HepG2 (cell line): ENCODE measurements at regions not wholly inside any gene's neighbourhood (a gene's known extent, or its start where the extent isn't known, plus 50 kb on each side); places are given as distances from the start of the nearest gene placed in this dataset.

ENCODE experiments used
- ATRX ChIP-seq: sonication (generic); formaldehyde crosslinking; IDR thresholded peaks from 2 replicates; pipeline ENCODE4 v1.4.0; 2020; ENCODE audit warnings: missing genetic modification reagents, borderline replicate concordance
- CTCF ChIP-seq: sonication (generic); formaldehyde crosslinking; IDR thresholded peaks from 2 replicates; pipeline ENCODE4 v1.5.0; 2020; ENCODE audit warnings: mild to moderate bottlenecking, missing genetic modification reagents, moderate library complexity
- JUNB ChIP-seq: sonication (generic); formaldehyde crosslinking; IDR thresholded peaks from 2 replicates; pipeline ENCODE4 v1.8.0; 2022; ENCODE audit warnings: missing genetic modification reagents, mild to moderate bottlenecking, borderline replicate concordance
- MAZ ChIP-seq, 2 experiments: sonication (generic) in 1 of 2; formaldehyde crosslinking in 1 of 2; IDR thresholded peaks; 2 replicates each; pipeline versions ENCODE4 v1.5.0 to v1.6.1; 2012 to 2020; ENCODE audit warnings: low read depth in 2 of 2, mild to moderate bottlenecking in 2 of 2, borderline replicate concordance in 1 of 2, improper control_type of control experiment in 1 of 2, low read length in 1 of 2, missing genetic modification reagents in 1 of 2, moderate library complexity in 1 of 2
- MYNN ChIP-seq: sonication (generic); formaldehyde crosslinking; IDR thresholded peaks from 2 replicates; pipeline ENCODE4 v1.4.0; 2020; ENCODE audit warnings: mild to moderate bottlenecking, low read depth, missing genetic modification reagents
- POLR2A ChIP-seq, 2 experiments: IDR thresholded peaks; 2 replicates each; pipeline ENCODE4 v1.6.1; 2011; ENCODE audit warnings: low read depth in 2 of 2, low read length in 2 of 2, mild to moderate bottlenecking in 1 of 2, moderate library complexity in 1 of 2; ENCODE audit not compliant: insufficient read depth in 1 of 2
- POLR2AphosphoS5 ChIP-seq: IDR thresholded peaks from 2 replicates; pipeline ENCODE4 v1.6.1; 2012; ENCODE audit warnings: low read depth, low read length
- RFX5 ChIP-seq: IDR thresholded peaks from 2 replicates; pipeline ENCODE4 v1.6.1; 2011; ENCODE audit warnings: low read depth, low read length, improper control_type of control experiment
- SIN3A ChIP-seq: IDR thresholded peaks from 2 replicates; pipeline ENCODE4 v1.6.1; 2011; ENCODE audit warnings: low read depth, mild to moderate bottlenecking, control low read depth, low read length, borderline replicate concordance
- TCF7L2 ChIP-seq: IDR thresholded peaks from 2 replicates; pipeline ENCODE4 v1.6.1; 2011; ENCODE audit warnings: mild to moderate bottlenecking, low read depth, low read length, moderate library complexity
- ZBTB10 ChIP-seq: sonication (generic); formaldehyde crosslinking; IDR thresholded peaks from 2 replicates; pipeline ENCODE4 v1.4.0; 2020; ENCODE audit warnings: missing genetic modification reagents, borderline replicate concordance
- ZNF101 ChIP-seq: sonication (generic); formaldehyde crosslinking; IDR thresholded peaks from 2 replicates; pipeline ENCODE4 v1.4.0; 2020; ENCODE audit warnings: mild to moderate bottlenecking, low read depth, missing genetic modification reagents, borderline replicate concordance
- ZNF546 ChIP-seq: sonication (generic); formaldehyde crosslinking; conservative IDR thresholded peaks from 2 replicates; pipeline ENCODE4 v1.8.1; 2023; ENCODE audit warnings: mild to moderate bottlenecking, missing genetic modification reagents

- TF ChIP-seq POLR2AphosphoS5, result no peak
- TF ChIP-seq ATRX (CRISPR knock-in tag), result no peak
- no peak for TF ChIP-seq CTCF (CRISPR knock-in tag)
- no peak for TF ChIP-seq ZNF101 (CRISPR knock-in tag)
- TF ChIP-seq ZBTB10, result no peak
- TF ChIP-seq POLR2A (IDR thresholded peaks at IDR 0.05; ENCODE audit: insufficient read depth in 1 of 2, low read depth in 2 of 2, low read length in 2 of 2), result no peak
- no peak for TF ChIP-seq MAZ (IDR thresholded peaks at IDR 0.05; ENCODE audit: borderline replicate concordance, low read depth, low read length)
- TF ChIP-seq MAZ (CRISPR knock-in tag; IDR thresholded peaks at IDR 0.05; ENCODE audit: low read depth), result no peak
- no peak for TF ChIP-seq MYNN (CRISPR knock-in tag)
- TF ChIP-seq JUNB, result no peak
- no peak for TF ChIP-seq ZNF546 (CRISPR knock-in tag)
- TF ChIP-seq RFX5, result no peak
- TF ChIP-seq TCF7L2, result no peak
- TF ChIP-seq SIN3A, result no peak
Observed at GRCh38 chr18:75926811-75927210, 499.3 kb upstream of the SMIM21 start.
